Stimulated activated CD4-positive, alpha-beta T cell treated with anti-CD3 and anti-CD28 coated beads, Interleukin-15, amount 100 ng/mL, for 24 hours (primary cell): ENCODE measurements at regions not wholly inside any gene's neighbourhood (a gene's known extent, or its start where the extent isn't known, plus 50 kb on each side); places are given as distances from the start of the nearest gene placed in this dataset.
"Not testable (repeated sequence)": the region's sequence is repeated elsewhere in the genome, so short reads cannot be mapped to it uniquely, and the experiment has no call there.

Source experiments
- DNase-seq: peaks from one replicate; pipeline ENCODE4 v3.0.0-alpha.2; 2020

- not testable (repeated sequence) for DNase-seq
Observed at GRCh38 chr16:29310243-29310642, 96.3 kb downstream of the NPIPB11 start.

GRCh38 chr16:29309601-29310000 is 96.9 kb downstream of the NPIPB11 start:
- not testable (repeated sequence) for DNase-seq

- no peak for DNase-seq
Observed at GRCh38 chr16:29308644-29309546, 97.6 kb downstream of the NPIPB11 start.

GRCh38 chr16:29307598-29308507 is 98.7 kb downstream of the NPIPB11 start:
- no peak for DNase-seq

GRCh38 chr16:29306943-29307597 is 99.4 kb downstream of the NPIPB11 start:
- no peak for DNase-seq

GRCh38 chr16:29306201-29306600 is 100.3 kb downstream of the NPIPB11 start:
- no peak for DNase-seq

GRCh38 chr16:29305018-29305417 is 101.5 kb downstream of the NPIPB11 start:
- not testable (repeated sequence) for DNase-seq

GRCh38 chr16:29304251-29304650 is 102.3 kb downstream of the NPIPB11 start:
- no peak for DNase-seq

- DNase-seq, result no peak
Observed at GRCh38 chr16:29303520-29303919, 103.0 kb downstream of the NPIPB11 start.

GRCh38 chr16:29302976-29303375 is 103.5 kb downstream of the NPIPB11 start:
- no peak for DNase-seq

GRCh38 chr16:29302433-29302832 is 104.1 kb downstream of the NPIPB11 start:
- not testable (repeated sequence) for DNase-seq

GRCh38 chr16:29301662-29302285 is 104.7 kb downstream of the NPIPB11 start:
- not testable (repeated sequence) for DNase-seq

- DNase-seq, result not testable (repeated sequence)
Observed at GRCh38 chr16:29300541-29301535, 105.7 kb downstream of the NPIPB11 start.

- not testable (repeated sequence) for DNase-seq
Observed at GRCh38 chr16:29300030-29300491, 106.5 kb downstream of the NPIPB11 start.

GRCh38 chr16:29298997-29299396 is 107.5 kb downstream of the NPIPB11 start:
- not testable (repeated sequence) for DNase-seq

- DNase-seq, result not testable (repeated sequence)
Observed at GRCh38 chr16:29298307-29298706, 108.2 kb downstream of the NPIPB11 start.

- DNase-seq, result not testable (repeated sequence)
Observed at GRCh38 chr16:29297809-29298177, 108.7 kb downstream of the NPIPB11 start.

- DNase-seq, result not testable (repeated sequence)
Observed at GRCh38 chr16:29297144-29297808, 109.2 kb downstream of the NPIPB11 start.

GRCh38 chr16:29296176-29296575 is 110.3 kb downstream of the NPIPB11 start:
- not testable (repeated sequence) for DNase-seq
